Activated CD4-positive, CD25-positive, alpha-beta regulatory T cell treated with anti-CD3 and anti-CD28 coated beads, Interleukin-2, amount 50 U/mL, for 16 hours (primary cell): ENCODE measurements at regions not wholly inside any gene's neighbourhood (a gene's known extent, or its start where the extent isn't known, plus 50 kb on each side); places are given as distances from the start of the nearest gene placed in this dataset.

Experiments used
- DNase-seq: peaks from one replicate; pipeline ENCODE4 v3.0.0-alpha.2; 2020; ENCODE audit warnings: low read depth, low spot score

- DNase-seq = no peak
Observed at GRCh38 chr6:105664931-105665330, 262.0 kb upstream of the PREP start.

DNA sequence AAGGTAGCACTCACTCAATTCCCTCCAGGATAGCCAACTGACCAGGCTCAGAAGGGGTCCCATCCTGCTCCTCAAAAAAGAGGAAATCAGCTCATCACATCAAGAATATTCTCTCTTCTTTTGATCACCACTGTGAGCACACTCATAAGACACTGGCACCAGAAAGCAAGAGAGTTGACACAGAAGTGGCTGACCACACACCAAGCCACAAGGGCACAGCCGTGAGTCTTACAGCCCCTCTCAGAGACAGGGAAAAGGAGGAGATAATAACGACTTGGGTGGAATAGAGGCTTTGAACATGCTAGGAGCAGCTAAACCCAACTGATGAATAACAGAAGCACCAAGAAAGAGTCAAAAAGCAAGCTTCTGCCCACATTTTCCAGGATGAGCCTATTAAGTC is 249.1 kb upstream of the PREP start:
- DNase-seq = no peak

DNA sequence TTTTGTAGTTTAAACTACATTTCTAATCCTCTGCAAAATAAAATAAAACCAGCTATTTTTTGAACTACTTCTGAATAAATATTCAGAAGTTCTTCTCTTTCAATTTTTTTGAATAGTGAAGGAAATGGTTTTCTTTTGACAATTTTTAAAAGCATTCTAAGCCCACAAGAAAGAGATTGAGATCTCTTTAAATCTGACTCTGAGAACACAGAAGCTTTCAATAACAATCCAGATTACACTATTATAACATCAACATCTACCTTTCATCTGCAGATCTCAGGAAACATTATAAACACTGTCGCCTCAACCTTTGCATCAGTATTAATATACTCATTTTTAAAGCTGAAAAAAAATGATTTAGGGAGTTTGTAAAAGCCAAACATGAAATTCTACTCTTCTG is 247.5 kb upstream of the PREP start:
- no peak for DNase-seq

DNA sequence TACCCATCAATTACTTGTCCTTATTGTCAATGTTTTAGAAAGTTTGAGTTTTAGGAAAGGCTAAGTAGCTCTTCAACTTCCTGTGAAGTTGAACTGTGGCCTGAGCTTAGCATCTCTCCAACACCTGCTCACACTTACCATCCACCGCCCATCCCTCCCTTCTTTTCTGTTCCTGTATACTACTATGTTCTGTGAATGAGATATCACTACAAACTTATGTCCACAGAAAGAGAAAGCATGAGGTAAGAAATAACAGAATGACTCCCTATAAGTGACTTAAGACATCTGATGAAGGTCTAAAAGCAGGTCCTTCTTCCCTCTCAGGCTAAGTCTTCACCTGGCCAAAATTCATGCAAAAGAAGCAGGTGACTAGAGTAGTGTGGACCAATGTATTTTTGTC is 246.3 kb upstream of the PREP start:
- no peak for DNase-seq

DNA sequence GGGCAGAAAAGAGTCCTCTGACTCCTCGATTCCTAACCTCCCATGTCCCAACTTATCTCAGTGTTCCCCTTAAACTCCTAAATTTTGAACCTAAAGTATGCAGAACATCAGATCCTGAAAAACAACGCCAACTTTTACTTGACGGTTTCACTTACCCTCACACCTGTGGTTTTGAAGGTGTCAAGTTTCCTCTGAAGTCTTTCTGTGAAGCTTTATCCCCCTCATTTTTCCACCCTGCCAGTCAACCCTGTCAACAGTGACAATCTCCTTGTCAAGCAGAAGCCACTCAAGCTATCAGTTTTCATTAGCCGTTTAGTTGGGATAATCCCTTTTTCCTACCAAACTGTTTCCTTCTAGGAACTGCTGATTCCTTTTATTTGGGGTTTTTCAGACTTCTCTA is 245.4 kb upstream of the PREP start:
- DNase-seq = no peak

GRCh38 chr6:105646391-105646867 is 243.5 kb upstream of the PREP start:
- peak; percentile 17 for DNase-seq

- no peak for DNase-seq
Observed at GRCh38 chr6:105645958-105646357, 243.1 kb upstream of the PREP start.

DNA sequence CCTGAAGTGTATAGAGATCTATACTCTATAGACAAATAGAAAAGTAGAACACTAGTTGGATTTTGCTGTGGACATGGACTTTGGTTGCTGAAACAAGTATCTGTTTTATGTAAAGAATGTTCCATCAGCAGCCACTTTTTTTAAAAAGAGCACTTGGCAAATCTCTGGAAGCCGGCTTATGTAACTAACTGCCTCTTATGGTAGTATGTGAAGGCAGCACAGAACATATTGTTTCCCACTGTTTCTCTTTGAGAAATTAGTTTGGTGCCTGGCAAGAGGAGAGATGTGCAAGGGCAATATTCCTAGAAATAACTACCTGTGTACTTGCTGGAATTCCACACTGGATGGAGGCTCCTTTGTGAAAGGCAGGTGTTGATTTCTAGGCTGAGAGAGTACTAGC is 242.3 kb upstream of the PREP start:
- DNase-seq = no peak

- DNase-seq = no peak
Observed at GRCh38 chr6:105644691-105645090, 241.8 kb upstream of the PREP start.

DNA sequence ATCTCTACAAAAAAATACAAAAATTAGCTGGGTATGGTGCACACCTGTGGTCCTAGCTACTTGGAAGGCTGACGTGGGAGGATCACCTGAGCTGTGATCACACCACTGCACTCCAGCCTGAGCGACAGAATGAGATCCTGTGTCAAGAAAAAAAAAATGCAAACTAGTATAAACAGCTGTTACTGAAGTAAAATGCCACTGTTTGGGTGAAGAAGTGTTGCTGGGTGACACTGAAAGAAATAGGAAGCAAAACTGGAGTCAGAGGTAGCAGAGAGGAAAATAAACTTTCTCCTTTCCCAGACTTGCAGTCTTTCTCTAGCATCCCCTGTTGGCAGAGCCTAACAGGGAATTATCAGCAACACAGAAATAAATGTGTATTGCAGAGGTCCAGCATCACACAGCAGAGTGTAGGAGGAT is 241.2 kb upstream of the PREP start:
- no peak for DNase-seq

DNA sequence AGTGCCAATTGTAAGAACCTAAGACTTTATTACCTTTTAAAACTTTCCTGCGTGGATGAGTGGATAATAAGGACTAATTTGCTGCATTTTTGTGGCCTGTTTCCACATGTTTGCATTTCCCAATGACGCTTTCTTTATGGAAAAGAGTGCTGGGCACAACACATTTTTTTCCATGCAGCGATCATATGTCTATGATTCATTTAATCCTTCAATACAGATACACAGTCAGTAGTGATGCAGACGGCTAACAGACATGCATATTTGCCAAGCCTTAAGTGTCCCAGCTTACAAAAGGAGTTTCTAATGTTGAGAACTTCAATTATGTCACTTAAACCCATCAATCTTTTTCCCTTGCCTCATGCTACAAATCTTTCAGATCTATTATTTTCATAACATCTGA is 239.8 kb upstream of the PREP start:
- DNase-seq = no peak

GRCh38 chr6:105641504-105641903 is 238.6 kb upstream of the PREP start:
- DNase-seq = no peak

GRCh38 chr6:105639124-105639523 is 236.2 kb upstream of the PREP start:
- DNase-seq = no peak

GRCh38 chr6:105633814-105634213 is 230.9 kb upstream of the PREP start:
- DNase-seq = no peak

- DNase-seq = no peak
Observed at GRCh38 chr6:105628156-105628860, 225.4 kb upstream of the PREP start.

DNA sequence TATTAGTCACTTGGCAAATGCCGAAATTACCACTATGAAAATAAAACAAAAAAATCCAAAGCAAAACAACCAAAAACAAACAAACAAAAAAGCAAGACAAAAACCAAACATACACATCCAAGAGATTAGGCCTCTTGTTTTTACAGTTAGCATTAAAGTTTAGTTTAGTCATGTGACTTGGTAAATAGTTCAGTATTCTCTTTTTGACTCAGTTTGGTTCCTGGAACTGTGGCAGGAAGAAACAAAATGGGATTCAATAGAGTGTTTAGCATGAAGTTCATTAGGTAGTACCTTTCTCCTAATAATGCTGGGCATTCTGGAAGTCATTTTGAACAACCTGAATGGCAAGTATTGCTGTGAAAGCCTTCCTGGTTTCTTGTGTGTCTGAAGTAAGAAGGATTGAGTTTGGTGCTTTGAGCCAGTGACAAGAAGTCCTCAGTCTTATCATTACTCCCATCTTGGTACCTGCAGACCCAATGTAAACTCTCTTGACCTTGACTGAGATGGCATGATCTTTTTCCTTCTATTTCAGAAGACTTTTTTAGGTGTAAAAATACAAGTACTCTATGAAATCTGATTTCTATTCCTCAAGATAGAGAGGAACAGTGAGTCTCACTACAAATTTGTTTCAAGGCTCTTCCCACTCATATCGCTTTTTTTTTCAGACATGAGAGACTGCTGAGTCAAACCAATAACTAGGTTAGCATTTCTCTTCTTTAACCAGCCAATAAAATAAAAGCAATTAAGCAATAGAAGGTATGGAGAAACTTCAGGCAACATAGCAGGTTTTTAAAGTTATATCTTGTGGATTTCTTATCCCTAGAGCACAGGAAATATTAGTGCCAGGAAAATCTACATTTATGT is 223.6 kb upstream of the PREP start:
- no peak for DNase-seq

GRCh38 chr6:105624021-105624420 is 221.1 kb upstream of the PREP start:
- DNase-seq = no peak

GRCh38 chr6:105622226-105622625 is 219.3 kb upstream of the PREP start:
- DNase-seq = no peak

DNA sequence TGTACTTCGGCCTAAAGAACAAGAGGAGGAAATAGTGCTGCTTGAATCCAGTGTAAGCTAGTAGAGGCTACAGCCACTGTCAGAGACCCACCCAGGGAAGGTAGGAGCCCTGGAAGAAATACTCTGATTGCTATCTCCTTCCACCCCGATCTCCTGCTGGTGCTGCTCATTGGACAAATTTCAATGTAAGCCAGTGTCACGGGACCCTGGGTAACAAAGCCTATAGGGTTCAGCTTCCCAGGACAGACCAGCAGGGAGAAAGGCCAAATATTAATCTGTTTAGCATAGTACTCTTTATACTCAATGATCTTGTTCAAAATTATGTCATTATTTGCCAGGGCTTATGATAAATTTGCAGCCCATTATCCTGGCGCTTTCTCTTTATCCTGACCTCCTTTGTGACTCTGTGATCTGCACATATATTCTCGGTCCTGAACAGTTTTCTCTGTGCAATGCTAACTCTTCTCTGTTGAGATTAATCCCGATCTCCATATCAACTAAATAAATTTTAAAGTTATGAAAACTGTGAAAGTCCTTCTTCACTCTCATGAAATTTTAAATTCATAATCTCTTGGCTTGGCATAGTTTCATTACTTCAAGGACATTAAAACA is 218.8 kb upstream of the PREP start:
- DNase-seq = no peak

DNA sequence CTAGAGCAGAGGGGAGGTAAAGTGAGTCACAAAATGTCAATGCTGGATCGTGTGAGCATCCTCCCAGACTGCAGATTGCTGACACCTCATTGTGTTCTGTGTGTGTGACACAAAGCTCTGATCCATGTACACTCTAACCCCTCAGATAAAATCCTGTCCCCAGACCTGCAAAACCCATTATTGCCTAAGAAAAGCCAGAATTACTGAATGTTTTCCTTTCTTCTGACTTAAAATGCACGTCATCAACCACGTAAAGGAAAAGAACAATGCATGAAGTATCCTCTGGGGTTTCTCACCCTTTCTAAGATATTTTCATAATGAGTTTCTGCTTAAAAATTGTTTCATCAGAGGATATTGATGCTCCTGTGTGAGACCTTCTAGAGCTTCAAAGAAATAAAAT is 218.0 kb upstream of the PREP start:
- DNase-seq = no peak

- DNase-seq = no peak
Observed at GRCh38 chr6:105619971-105620741, 217.3 kb upstream of the PREP start.

DNA sequence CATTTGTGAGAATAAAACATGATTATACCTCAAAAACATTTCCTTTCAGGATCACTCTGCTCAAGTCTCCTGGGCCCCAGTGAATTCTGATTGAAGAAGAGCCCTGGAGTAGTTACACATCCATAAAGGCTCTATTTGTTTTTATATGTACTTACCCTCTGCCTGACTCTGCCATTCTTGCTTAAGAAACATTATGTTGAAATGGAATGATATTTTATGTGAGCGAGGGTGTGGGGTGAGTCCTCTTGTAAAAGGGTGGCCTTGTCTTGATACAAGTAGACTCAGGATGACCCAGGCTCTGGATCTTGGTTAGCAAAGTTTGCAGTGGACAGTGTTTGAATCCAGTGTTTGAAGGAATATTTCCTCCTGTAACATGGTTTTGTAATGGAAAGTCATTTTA is 215.4 kb upstream of the PREP start:
- DNase-seq = no peak
